DND-41 (cell line): ENCODE measurements at regions not wholly inside any gene's neighbourhood (a gene's known extent, or its start where the extent isn't known, plus 50 kb on each side); places are given as distances from the start of the nearest gene placed in this dataset.

Source experiments
- ATAC-seq: fragments of 200-7000 bp; cut with Tn5 transposase; 3 replicates; pipeline ENCODE4 v1.9.1; 2021; ENCODE audit warnings: low read depth; ENCODE audit not compliant: insufficient read depth
- DNase-seq: peaks from one replicate; pipeline ENCODE4 v3.0.0-alpha.2; 2020
- H2AFZ ChIP-seq: 2 replicates; pipeline ENCODE4 v1.6.0; 2012; ENCODE audit warnings: low read depth, low read length
- H3K27ac ChIP-seq: 2 replicates; pipeline ENCODE4 v1.5.1; 2012; ENCODE audit warnings: low read length, inconsistent platforms
- H3K27me3 ChIP-seq: fragments of 200-600 bp; sonication (generic); 2 replicates; pipeline ENCODE4 v1.6.0; 2012; ENCODE audit warnings: low read length, mild to moderate bottlenecking, inconsistent platforms; ENCODE audit not compliant: insufficient read depth, poor library complexity
- H3K36me3 ChIP-seq: 2 replicates; pipeline ENCODE4 v1.5.1; 2012; ENCODE audit warnings: low read length, inconsistent platforms; ENCODE audit not compliant: insufficient read depth
- H3K4me1 ChIP-seq: 2 replicates; pipeline ENCODE4 v1.5.1; 2012; ENCODE audit warnings: mild to moderate bottlenecking, low read length; ENCODE audit not compliant: insufficient read depth
- H3K4me2 ChIP-seq: 2 replicates; pipeline ENCODE4 v1.6.0; 2012; ENCODE audit warnings: mild to moderate bottlenecking, moderate library complexity, low read length, inconsistent platforms; ENCODE audit not compliant: insufficient read depth
- H3K4me3 ChIP-seq, 2 experiments: fragments of 200-600 bp in 1 of 2; shearing (Covaris generic) in 1 of 2; 2 replicates each; pipeline ENCODE4 v1.5.1; 2012 to 2016; ENCODE audit warnings: inconsistent platforms in 2 of 2, low read length in 2 of 2, mild to moderate bottlenecking in 2 of 2, low read depth in 1 of 2, moderate library complexity in 1 of 2
- H3K79me2 ChIP-seq: 2 replicates; pipeline ENCODE4 v1.6.0; 2012; ENCODE audit warnings: low read length, inconsistent platforms; ENCODE audit not compliant: insufficient read depth
- H3K9ac ChIP-seq: 2 replicates; pipeline ENCODE4 v1.6.0; 2012; ENCODE audit warnings: low read depth, mild to moderate bottlenecking, inconsistent platforms, low read length, moderate library complexity
- H3K9me3 ChIP-seq: 2 replicates; pipeline ENCODE4 v1.5.1; 2012; ENCODE audit warnings: low read length, moderate library complexity, mild to moderate bottlenecking, inconsistent platforms; ENCODE audit not compliant: insufficient read depth, severe bottlenecking
- H4K20me1 ChIP-seq: 2 replicates; pipeline ENCODE4 v1.6.0; 2012; ENCODE audit warnings: low read length; ENCODE audit not compliant: insufficient read depth
- EZH2 ChIP-seq: IDR thresholded peaks from 3 replicates; pipeline ENCODE4 v1.6.1; 2012; ENCODE audit warnings: borderline replicate concordance, low read depth, mild to moderate bottlenecking, moderate library complexity, low read length, inconsistent platforms; ENCODE audit not compliant: severe bottlenecking
- TF ChIP-seq, protein P1 (sequence below): IDR thresholded peaks from 2 replicates; pipeline ENCODE4 v1.5.1; 2012; ENCODE audit warnings: borderline replicate concordance, low read length, moderate library complexity, mild to moderate bottlenecking; ENCODE audit not compliant: poor library complexity, severe bottlenecking; ENCODE audit errors: extremely low read depth

DNA sequence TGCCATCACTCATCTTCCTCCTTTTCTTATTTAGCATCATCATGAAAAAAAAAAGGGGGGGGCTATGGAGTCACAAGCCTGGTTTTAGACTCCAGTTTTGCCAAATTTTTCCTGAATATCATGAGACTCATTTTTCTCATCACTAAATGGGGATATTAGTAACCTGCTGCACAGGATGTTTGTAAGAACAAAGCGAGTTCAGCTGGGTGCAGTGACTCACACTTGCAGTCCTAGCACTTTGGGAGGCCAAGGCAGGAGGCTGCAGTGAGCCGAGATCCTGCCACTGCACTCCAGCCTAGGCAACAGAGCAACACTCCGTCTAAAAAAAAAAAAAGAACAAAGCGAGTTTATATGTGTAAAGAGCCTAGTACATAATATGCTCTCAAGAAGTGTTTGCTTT is 82.8 kb downstream of the TFAP2A start:
- H3K9me3 ChIP-seq: no peaks in the 10 kb centered on the region
- no peaks in the 10 kb centered on the region for H3K27me3 ChIP-seq
- H3K4me2 ChIP-seq: no peak overlapping the region
- H3K27ac ChIP-seq: no peak overlapping the region
- no peaks in the 10 kb centered on the region for H3K4me1 ChIP-seq
- TF ChIP-seq, protein P1, sequence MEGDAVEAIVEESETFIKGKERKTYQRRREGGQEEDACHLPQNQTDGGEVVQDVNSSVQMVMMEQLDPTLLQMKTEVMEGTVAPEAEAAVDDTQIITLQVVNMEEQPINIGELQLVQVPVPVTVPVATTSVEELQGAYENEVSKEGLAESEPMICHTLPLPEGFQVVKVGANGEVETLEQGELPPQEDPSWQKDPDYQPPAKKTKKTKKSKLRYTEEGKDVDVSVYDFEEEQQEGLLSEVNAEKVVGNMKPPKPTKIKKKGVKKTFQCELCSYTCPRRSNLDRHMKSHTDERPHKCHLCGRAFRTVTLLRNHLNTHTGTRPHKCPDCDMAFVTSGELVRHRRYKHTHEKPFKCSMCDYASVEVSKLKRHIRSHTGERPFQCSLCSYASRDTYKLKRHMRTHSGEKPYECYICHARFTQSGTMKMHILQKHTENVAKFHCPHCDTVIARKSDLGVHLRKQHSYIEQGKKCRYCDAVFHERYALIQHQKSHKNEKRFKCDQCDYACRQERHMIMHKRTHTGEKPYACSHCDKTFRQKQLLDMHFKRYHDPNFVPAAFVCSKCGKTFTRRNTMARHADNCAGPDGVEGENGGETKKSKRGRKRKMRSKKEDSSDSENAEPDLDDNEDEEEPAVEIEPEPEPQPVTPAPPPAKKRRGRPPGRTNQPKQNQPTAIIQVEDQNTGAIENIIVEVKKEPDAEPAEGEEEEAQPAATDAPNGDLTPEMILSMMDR: no peak
- no peak for TF ChIP-seq EZH2
- DNase-seq (no peak), ATAC-seq (no peak)
- H4K20me1 ChIP-seq: no peaks in the 10 kb centered on the region
- H3K36me3 ChIP-seq: no peaks in the 10 kb centered on the region
- H3K9ac ChIP-seq: no peak overlapping the region
- H3K4me3 ChIP-seq: no peak overlapping the region
- H3K79me2 ChIP-seq: no peaks in the 10 kb centered on the region
- no peak overlapping the region for H2AFZ ChIP-seq

DNA sequence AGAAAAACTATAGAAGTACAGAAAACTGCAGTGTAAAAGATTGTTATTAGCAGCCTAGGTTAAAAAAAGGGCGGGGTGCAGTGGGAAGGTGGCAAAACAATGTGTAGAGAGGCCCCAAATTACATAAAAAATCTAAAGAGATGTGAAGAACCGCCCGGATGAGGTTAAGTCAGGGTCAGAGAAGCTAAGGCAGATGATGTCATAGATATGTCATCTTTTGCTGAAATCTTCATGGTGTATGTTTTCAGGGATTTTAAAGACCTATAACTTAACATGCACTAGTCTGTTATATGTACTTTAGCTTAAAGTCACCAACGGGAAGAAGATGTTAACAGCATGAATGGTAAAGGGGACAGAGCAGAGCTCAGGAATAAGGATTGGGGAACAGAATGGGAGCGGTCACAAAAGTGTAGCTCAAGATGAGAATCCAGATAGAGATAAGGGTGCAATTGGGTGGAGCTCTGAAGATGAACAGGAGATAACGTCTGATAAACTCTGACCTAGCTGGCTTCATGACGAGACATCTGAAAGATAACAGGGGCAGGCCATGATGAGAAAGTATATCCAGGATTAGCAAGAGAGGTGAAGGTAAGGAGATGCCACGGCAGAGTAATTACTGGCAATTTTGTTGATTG is 83.4 kb downstream of the TFAP2A start:
- Histone ChIP-seq H3K79me2 (no peaks in the 10 kb centered on the region), H3K4me2 (no peak overlapping the region), H2AFZ (no peak overlapping the region), H3K27ac (no peak overlapping the region), H3K4me1 (no peaks in the 10 kb centered on the region), H3K9me3 (no peaks in the 10 kb centered on the region), H3K36me3 (no peaks in the 10 kb centered on the region), H3K9ac (no peak overlapping the region), H3K4me3 (no peak overlapping the region), H4K20me1 (no peaks in the 10 kb centered on the region), H3K27me3 (no peaks in the 10 kb centered on the region)
- ATAC-seq: no peak
- no peak for TF ChIP-seq EZH2
- TF ChIP-seq, protein P1: no peak
- no peak for DNase-seq

DNA sequence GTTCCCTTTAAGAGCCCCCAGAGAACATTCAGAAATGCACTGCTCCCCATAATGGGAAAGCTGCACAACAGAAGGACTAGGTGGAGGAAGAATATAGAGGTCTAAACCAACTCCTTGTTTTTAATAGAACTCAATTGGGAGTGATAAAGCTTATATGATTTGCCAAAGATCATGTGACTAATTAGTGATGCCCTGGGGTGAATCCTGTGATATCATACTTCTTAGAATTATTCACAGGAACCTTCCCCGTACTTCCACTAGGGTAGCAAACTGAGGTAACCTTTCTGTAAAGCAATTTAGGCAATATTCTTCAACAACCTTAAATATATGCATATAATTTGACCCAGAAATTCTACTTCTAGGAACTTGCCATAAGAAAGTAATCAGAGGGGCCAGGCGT is 84.4 kb downstream of the TFAP2A start:
- no peaks in the 10 kb centered on the region for H4K20me1 ChIP-seq
- ATAC-seq (no peak), DNase-seq (no peak)
- H3K4me2 ChIP-seq: no peak overlapping the region
- no peaks in the 10 kb centered on the region for H3K27me3 ChIP-seq
- H3K27ac ChIP-seq: no peak overlapping the region
- TF ChIP-seq, protein P1: no peak
- TF ChIP-seq EZH2: no peak
- no peaks in the 10 kb centered on the region for H3K79me2 ChIP-seq
- H2AFZ ChIP-seq: no peak overlapping the region
- no peaks in the 10 kb centered on the region for H3K4me1 ChIP-seq
- H3K9ac ChIP-seq: no peak overlapping the region
- no peaks in the 10 kb centered on the region for H3K9me3 ChIP-seq
- H3K36me3 ChIP-seq: no peaks in the 10 kb centered on the region
- H3K4me3 ChIP-seq: no peak overlapping the region
